HL-60 (cell line): ENCODE measurements at regions not wholly inside any gene's neighbourhood (a gene's known extent, or its start where the extent isn't known, plus 50 kb on each side); places are given as distances from the start of the nearest gene placed in this dataset.

Source experiments
- DNase-seq, 2 experiments: peaks; one replicate each; pipeline ENCODE4 v3.0.0-alpha.2; 2010 to 2020; ENCODE audit warnings: low read depth in 1 of 2, low spot score in 1 of 2
- H3K27ac ChIP-seq: fragments of 250-450 bp; sonication (Bioruptor Pico); replicated peaks from 2 replicates; pipeline ENCODE4 v1.5.1; 2020; ENCODE audit warnings: mild to moderate bottlenecking, moderate library complexity
- H3K27me3 ChIP-seq: fragments of 250-450 bp; sonication (Bioruptor Pico); 2 replicates; pipeline ENCODE4 v1.5.1; 2021; ENCODE audit warnings: mild to moderate bottlenecking, moderate library complexity; ENCODE audit not compliant: insufficient read depth, poor library complexity, severe bottlenecking
- H3K4me3 ChIP-seq: replicated peaks from 2 replicates; pipeline ENCODE4 v1.5.1; 2011; ENCODE audit warnings: mild to moderate bottlenecking, control low read depth, low read length; ENCODE audit not compliant: insufficient read depth
- CTCF ChIP-seq: IDR thresholded peaks from one replicate; pipeline ENCODE4 v1.5.1; 2011; ENCODE audit warnings: low read length, control low read depth, inconsistent platforms; ENCODE audit not compliant: insufficient read depth
- GABPA ChIP-seq: IDR thresholded peaks from 2 replicates; pipeline ENCODE4 v1.6.1; 2012; ENCODE audit warnings: low read depth
- POLR2AphosphoS5 ChIP-seq: IDR thresholded peaks from 2 replicates; pipeline ENCODE4 v1.6.1; 2012; ENCODE audit warnings: low read depth
- SPI1 ChIP-seq: IDR thresholded peaks from 2 replicates; pipeline ENCODE4 v1.6.1; 2012; ENCODE audit warnings: low read depth, mild to moderate bottlenecking, borderline replicate concordance
- TF ChIP-seq, protein P1 (sequence below): IDR thresholded peaks from 2 replicates; pipeline ENCODE4 v1.6.1; 2012; ENCODE audit warnings: low read depth; ENCODE audit not compliant: insufficient replicate concordance

DNA sequence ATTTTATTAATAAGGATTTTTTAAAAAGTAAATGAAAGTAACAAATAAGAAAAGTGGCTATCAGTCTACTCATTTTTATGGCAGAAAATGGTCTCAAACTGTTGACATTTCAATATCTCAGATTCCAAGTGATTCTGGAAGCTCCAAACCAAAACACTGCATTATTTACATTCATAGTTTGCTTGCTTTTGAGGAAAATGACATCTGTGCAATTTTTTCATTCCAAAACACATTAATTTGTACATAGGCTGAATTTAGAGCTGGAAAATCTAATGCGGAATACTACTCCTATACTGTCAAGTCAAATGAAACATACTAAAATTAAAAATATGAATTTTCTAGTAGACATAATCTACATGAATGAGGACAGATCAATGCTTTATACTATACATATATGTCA, 1047.6 kb downstream of the CDH9 start:
- no peak for TF ChIP-seq SPI1
- DNase-seq: no peak
- H3K27ac ChIP-seq: no peak overlapping the region
- H3K27me3 ChIP-seq: no peaks in the 10 kb centered on the region
- H3K4me3 ChIP-seq: no peak overlapping the region

DNA sequence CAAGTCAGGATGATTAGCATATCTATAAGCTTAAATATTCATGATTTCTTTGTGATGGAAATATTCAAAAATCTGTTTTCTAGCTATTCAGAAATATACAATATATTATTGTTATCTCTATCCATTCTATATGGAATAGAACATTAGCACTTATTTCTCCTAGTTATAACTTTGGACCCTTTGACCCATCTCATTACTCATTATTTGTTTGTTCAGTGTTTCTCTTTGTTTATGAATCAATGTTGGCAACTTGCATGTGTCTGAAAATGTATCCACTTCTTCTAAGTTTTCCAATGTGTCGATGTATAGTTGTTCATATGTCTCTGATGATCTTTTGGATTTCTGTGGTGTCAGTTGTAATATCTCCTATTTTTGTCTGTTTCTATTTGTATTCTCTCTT, 1059.3 kb downstream of the CDH9 start:
- no peak overlapping the region for H3K4me3 ChIP-seq
- no peak overlapping the region for H3K27ac ChIP-seq
- TF ChIP-seq CTCF (no peak), POLR2AphosphoS5 (no peak), GABPA (no peak), SPI1 (no peak)
- TF ChIP-seq, protein P1, sequence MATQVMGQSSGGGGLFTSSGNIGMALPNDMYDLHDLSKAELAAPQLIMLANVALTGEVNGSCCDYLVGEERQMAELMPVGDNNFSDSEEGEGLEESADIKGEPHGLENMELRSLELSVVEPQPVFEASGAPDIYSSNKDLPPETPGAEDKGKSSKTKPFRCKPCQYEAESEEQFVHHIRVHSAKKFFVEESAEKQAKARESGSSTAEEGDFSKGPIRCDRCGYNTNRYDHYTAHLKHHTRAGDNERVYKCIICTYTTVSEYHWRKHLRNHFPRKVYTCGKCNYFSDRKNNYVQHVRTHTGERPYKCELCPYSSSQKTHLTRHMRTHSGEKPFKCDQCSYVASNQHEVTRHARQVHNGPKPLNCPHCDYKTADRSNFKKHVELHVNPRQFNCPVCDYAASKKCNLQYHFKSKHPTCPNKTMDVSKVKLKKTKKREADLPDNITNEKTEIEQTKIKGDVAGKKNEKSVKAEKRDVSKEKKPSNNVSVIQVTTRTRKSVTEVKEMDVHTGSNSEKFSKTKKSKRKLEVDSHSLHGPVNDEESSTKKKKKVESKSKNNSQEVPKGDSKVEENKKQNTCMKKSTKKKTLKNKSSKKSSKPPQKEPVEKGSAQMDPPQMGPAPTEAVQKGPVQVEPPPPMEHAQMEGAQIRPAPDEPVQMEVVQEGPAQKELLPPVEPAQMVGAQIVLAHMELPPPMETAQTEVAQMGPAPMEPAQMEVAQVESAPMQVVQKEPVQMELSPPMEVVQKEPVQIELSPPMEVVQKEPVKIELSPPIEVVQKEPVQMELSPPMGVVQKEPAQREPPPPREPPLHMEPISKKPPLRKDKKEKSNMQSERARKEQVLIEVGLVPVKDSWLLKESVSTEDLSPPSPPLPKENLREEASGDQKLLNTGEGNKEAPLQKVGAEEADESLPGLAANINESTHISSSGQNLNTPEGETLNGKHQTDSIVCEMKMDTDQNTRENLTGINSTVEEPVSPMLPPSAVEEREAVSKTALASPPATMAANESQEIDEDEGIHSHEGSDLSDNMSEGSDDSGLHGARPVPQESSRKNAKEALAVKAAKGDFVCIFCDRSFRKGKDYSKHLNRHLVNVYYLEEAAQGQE: no peak

GRCh38 chr5:25975885-25976284, 1062.5 kb downstream of the CDH9 start:
- Histone ChIP-seq H3K4me3 (no peak overlapping the region), H3K27ac (no peak overlapping the region), H3K27me3 (no peaks in the 10 kb centered on the region)
- TF ChIP-seq SPI1 (no peak), POLR2AphosphoS5 (no peak), GABPA (no peak), CTCF (no peak)
- TF ChIP-seq, protein P1: no peak
- no peak for DNase-seq

More for the DNA sequence above, 1059.3 kb downstream of the CDH9 start:
- no peaks in the 10 kb centered on the region for H3K27me3 ChIP-seq
- DNase-seq: no peak

DNA sequence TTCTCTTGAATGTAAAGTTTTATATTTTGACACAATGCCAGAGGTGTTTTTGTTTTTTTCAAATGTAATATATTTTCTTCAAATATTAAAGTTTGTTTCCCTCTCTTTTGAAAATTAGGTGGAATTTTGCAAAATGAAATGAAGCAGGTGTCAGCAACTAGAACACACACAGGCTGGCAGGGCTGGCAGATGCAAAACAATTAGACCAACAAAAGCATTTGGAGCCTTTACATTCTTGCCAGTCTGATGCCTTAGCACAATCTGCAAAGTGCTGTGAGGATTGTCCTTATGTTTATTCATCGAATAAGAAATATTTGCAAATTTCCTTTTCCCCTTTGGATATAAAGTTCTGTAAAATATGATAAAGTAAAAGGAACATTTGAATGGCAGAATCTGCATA, 1063.9 kb downstream of the CDH9 start:
- H3K27me3 ChIP-seq: no peaks in the 10 kb centered on the region
- H3K27ac ChIP-seq: no peak overlapping the region
- H3K4me3 ChIP-seq: no peak overlapping the region
- no peak for DNase-seq
- TF ChIP-seq CTCF: no peak
- TF ChIP-seq POLR2AphosphoS5: no peak
- TF ChIP-seq, protein P1: no peak
- TF ChIP-seq GABPA: no peak
- TF ChIP-seq SPI1: no peak
